H9 (cell line): ENCODE measurements at regions not wholly inside any gene's neighbourhood (a gene's known extent, or its start where the extent isn't known, plus 50 kb on each side); places are given as distances from the start of the nearest gene placed in this dataset.

ENCODE experiments used
- DNase-seq: peaks from one replicate; pipeline ENCODE4 v3.0.0-alpha.2; 2017
- H2AFZ ChIP-seq: one replicate; pipeline ENCODE4 v1.6.1; 2013; ENCODE audit warnings: mild to moderate bottlenecking, low read length, control low read depth, moderate library complexity
- H2AK5ac ChIP-seq: 2 replicates; pipeline ENCODE4 v1.6.1; 2013; ENCODE audit warnings: low read length, control low read depth, mixed read lengths; ENCODE audit not compliant: insufficient read length
- H2BK120ac ChIP-seq: one replicate; pipeline ENCODE4 v1.6.1; 2013; ENCODE audit warnings: low read depth, mild to moderate bottlenecking, low read length, control low read depth, inconsistent platforms; ENCODE audit not compliant: poor library complexity, severe bottlenecking
- H2BK12ac ChIP-seq: 2 replicates; pipeline ENCODE4 v1.6.1; 2013; ENCODE audit warnings: low read length, control low read depth, mixed read lengths, low read depth; ENCODE audit not compliant: insufficient read length
- H2BK15ac ChIP-seq: 2 replicates; pipeline ENCODE4 v1.6.1; 2013; ENCODE audit warnings: low read depth, low read length, control low read depth
- H2BK20ac ChIP-seq: one replicate; pipeline ENCODE4 v1.6.1; 2013; ENCODE audit warnings: low read depth, mild to moderate bottlenecking, low read length, control low read depth, inconsistent platforms; ENCODE audit not compliant: poor library complexity, severe bottlenecking
- H2BK5ac ChIP-seq: 2 replicates; pipeline ENCODE4 v1.6.1; 2013; ENCODE audit warnings: low read length, control low read depth, mixed read lengths; ENCODE audit not compliant: insufficient read length
- H3K14ac ChIP-seq: 2 replicates; pipeline ENCODE4 v1.6.1; 2013; ENCODE audit warnings: low read length, control low read depth; ENCODE audit not compliant: insufficient read depth
- H3K18ac ChIP-seq: 2 replicates; pipeline ENCODE4 v1.6.1; 2013; ENCODE audit warnings: low read depth, mild to moderate bottlenecking, mixed read lengths, low read length, control low read depth; ENCODE audit not compliant: insufficient read length
- H3K23ac ChIP-seq: 2 replicates; pipeline ENCODE4 v1.6.1; 2013; ENCODE audit warnings: low read length, control low read depth, mixed read lengths, low read depth; ENCODE audit not compliant: insufficient read length
- H3K23me2 ChIP-seq: 2 replicates; pipeline ENCODE4 v1.6.1; 2013; ENCODE audit warnings: low read depth, mild to moderate bottlenecking, mixed read lengths, low read length, control low read depth; ENCODE audit not compliant: insufficient read length, poor library complexity, severe bottlenecking
- H3K27ac ChIP-seq: 2 replicates; pipeline ENCODE4 v1.5.1; 2013; ENCODE audit warnings: low read length, control low read depth, mixed read lengths, low read depth; ENCODE audit not compliant: insufficient read length
- H3K27me3 ChIP-seq: 2 replicates; pipeline ENCODE4 v1.6.1; 2013; ENCODE audit warnings: low read length, control low read depth, inconsistent platforms; ENCODE audit not compliant: insufficient read depth
- H3K4ac ChIP-seq: 2 replicates; pipeline ENCODE4 v1.6.1; 2013; ENCODE audit warnings: low read depth, mild to moderate bottlenecking, control low read depth, inconsistent platforms, low read length, moderate library complexity
- H3K4me1 ChIP-seq: 2 replicates; pipeline ENCODE4 v1.6.1; 2013; ENCODE audit warnings: low read length, control low read depth, inconsistent platforms; ENCODE audit not compliant: insufficient read depth
- H3K4me2 ChIP-seq: 2 replicates; pipeline ENCODE4 v1.6.1; 2013; ENCODE audit warnings: low read length, control low read depth, mixed read lengths; ENCODE audit not compliant: insufficient read length, insufficient read depth
- H3K56ac ChIP-seq: 2 replicates; pipeline ENCODE4 v1.6.1; 2013; ENCODE audit warnings: low read depth, mild to moderate bottlenecking, mixed read lengths, low read length, control low read depth; ENCODE audit not compliant: insufficient read length
- H3K79me1 ChIP-seq: 2 replicates; pipeline ENCODE4 v1.6.1; 2013; ENCODE audit warnings: low read depth, mild to moderate bottlenecking, moderate library complexity, low read length, control low read depth, inconsistent platforms; ENCODE audit not compliant: insufficient read depth, poor library complexity, severe bottlenecking
- H3K79me2 ChIP-seq: 2 replicates; pipeline ENCODE4 v1.6.1; 2013; ENCODE audit warnings: low read length, control low read depth, inconsistent platforms; ENCODE audit not compliant: insufficient read depth
- H3K9ac ChIP-seq: 2 replicates; pipeline ENCODE4 v1.6.1; 2013; ENCODE audit warnings: low read length, control low read depth, mixed read lengths; ENCODE audit not compliant: insufficient read length; ENCODE audit errors: extremely low read depth
- H3K9me3 ChIP-seq: one replicate; pipeline ENCODE4 v1.6.1; 2013; ENCODE audit warnings: low read depth, low read length, inconsistent platforms; ENCODE audit not compliant: control insufficient read depth
- H3T11ph ChIP-seq: one replicate; pipeline ENCODE4 v1.6.1; 2013; ENCODE audit warnings: mild to moderate bottlenecking, low read length, control low read depth, inconsistent platforms
- H4K20me1 ChIP-seq: one replicate; pipeline ENCODE4 v1.6.1; 2013; ENCODE audit not compliant: control insufficient read depth, insufficient read length, insufficient read depth
- H4K5ac ChIP-seq: 2 replicates; pipeline ENCODE4 v1.6.1; 2013; ENCODE audit warnings: low read depth, mild to moderate bottlenecking, mixed read lengths, low read length, control low read depth; ENCODE audit not compliant: insufficient read length
- H4K8ac ChIP-seq: replicated peaks from 2 replicates; pipeline ENCODE4 v1.6.1; 2013; ENCODE audit warnings: low read length, control low read depth, mixed read lengths, low read depth; ENCODE audit not compliant: insufficient read length
- H4K91ac ChIP-seq: 2 replicates; pipeline ENCODE4 v1.6.1; 2013; ENCODE audit warnings: low read depth, mild to moderate bottlenecking, moderate library complexity, mixed read lengths, low read length, control low read depth; ENCODE audit not compliant: insufficient read length
- H3K27ac Mint-ChIP-seq, 3 experiments: 2 replicates in 2 of 3; 3 replicates in 1 of 3; pipeline ENCODE4 v1.8.0; 2020 to 2021; ENCODE audit warnings: mixed read lengths in 3 of 3, mild to moderate bottlenecking in 1 of 3, moderate library complexity in 1 of 3
- H3K27me3 Mint-ChIP-seq: 2 replicates; pipeline ENCODE4 v1.8.0; 2021; ENCODE audit warnings: low read depth, mild to moderate bottlenecking, moderate library complexity, mixed read lengths
- H3K36me3 Mint-ChIP-seq, 3 experiments: 2 replicates in 2 of 3; 3 replicates in 1 of 3; pipeline ENCODE4 v1.8.0; 2020 to 2021; ENCODE audit warnings: low read depth in 3 of 3, mixed read lengths in 3 of 3; ENCODE audit not compliant: insufficient read depth in 1 of 3
- H3K4me1 Mint-ChIP-seq, 2 experiments: 2 replicates each; pipeline ENCODE4 v1.8.0; 2020; ENCODE audit warnings: mixed read lengths in 2 of 2
- H3K4me3 Mint-ChIP-seq, 2 experiments: 2 replicates in 1 of 2; 3 replicates in 1 of 2; pipeline ENCODE4 v1.8.0; 2020 to 2021; ENCODE audit warnings: mild to moderate bottlenecking in 2 of 2, mixed read lengths in 2 of 2, moderate library complexity in 1 of 2
- H3K9me3 Mint-ChIP-seq, 2 experiments: 2 replicates in 1 of 2; 3 replicates in 1 of 2; pipeline ENCODE4 v1.8.0; 2020; ENCODE audit warnings: mild to moderate bottlenecking in 2 of 2, mixed read lengths in 2 of 2, moderate library complexity in 1 of 2
- CTCF ChIP-seq: fragments of 200-600 bp; sonication (generic); conservative IDR thresholded peaks from 3 replicates; pipeline ENCODE4 v1.8.0; 2021; ENCODE audit warnings: antibody characterized with exemption, mild to moderate bottlenecking
- WGBS: extraction: QIAGEN DNeasy Blood & Tissue Kit; methylation state at CpG from one replicate; pipeline ENCODE4 v1.1.7; 2013; ENCODE audit warnings: missing lambda C conversion rate, low lambda C conversion rate, mixed read lengths; ENCODE audit not compliant: insufficient read length; ENCODE audit errors: extremely low coverage; 5-methylcytosine and 5-hydroxymethylcytosine counted together

DNA sequence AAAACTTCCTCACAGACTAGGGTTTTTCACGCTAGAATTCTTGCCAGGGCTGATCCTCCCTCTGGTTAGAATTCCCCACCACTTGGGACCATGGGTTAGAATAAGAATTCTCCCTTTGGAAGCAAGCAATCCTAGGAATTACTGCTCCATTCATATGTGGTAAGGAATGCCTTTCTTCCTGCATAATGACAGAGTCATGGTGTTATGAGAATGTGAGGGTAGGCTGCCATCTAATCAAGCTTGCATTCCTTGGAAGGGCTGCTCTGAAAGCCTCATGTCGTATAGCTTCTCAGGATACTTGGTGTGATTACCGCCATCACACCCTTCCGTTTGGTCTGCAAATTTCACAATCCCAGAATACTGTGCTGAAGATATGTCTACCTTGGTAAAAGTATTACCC is 1282.4 kb upstream of the PIK3C3 start:
- no peak overlapping the region for H3K4me2 ChIP-seq
- H4K20me1 ChIP-seq: no peaks in the 10 kb centered on the region
- Mint-ChIP-seq H3K4me3 (no peak overlapping the region), H3K36me3 (no peaks in the 10 kb centered on the region), H3K9me3 (no peaks in the 10 kb centered on the region), H3K4me1 (peaks cover 7 to 10% of the 10 kb centered on the region in 2 experiments), H3K27ac (no peak overlapping the region; a peak in 2 of 7 replicates), H3K27me3 (no peaks in the 10 kb centered on the region)
- H3K18ac ChIP-seq: no peak overlapping the region
- H3K56ac ChIP-seq: no peak overlapping the region
- no peaks in the 10 kb centered on the region for H3K23me2 ChIP-seq
- H2BK15ac ChIP-seq: no peak overlapping the region
- H3K79me1 ChIP-seq: no peaks in the 10 kb centered on the region
- H3K9ac ChIP-seq: no peak overlapping the region
- no peak overlapping the region for H4K5ac ChIP-seq
- H4K91ac ChIP-seq: no peak overlapping the region
- no peak overlapping the region for H2BK5ac ChIP-seq
- no peaks in the 10 kb centered on the region for H3K4me1 ChIP-seq
- no peaks in the 10 kb centered on the region for H3K9me3 ChIP-seq
- H3K27ac ChIP-seq: no peak overlapping the region
- H2AFZ ChIP-seq: no peak overlapping the region
- no peak overlapping the region for H2BK12ac ChIP-seq
- H3K79me2 ChIP-seq: no peaks in the 10 kb centered on the region
- no peak overlapping the region for H3T11ph ChIP-seq
- DNase-seq: no peak
- WGBS: no CpG with 5 or more reads among the region's 4 CpGs
- H2BK120ac ChIP-seq: no peak overlapping the region
- no peak overlapping the region for H3K14ac ChIP-seq
- H2AK5ac ChIP-seq: no peak overlapping the region
- no peak overlapping the region for H3K4ac ChIP-seq
- TF ChIP-seq CTCF: no peak
- no peak overlapping the region for H3K23ac ChIP-seq
- no peak overlapping the region for H2BK20ac ChIP-seq
- no peaks in the 10 kb centered on the region for H3K27me3 ChIP-seq
- no peak overlapping the region for H4K8ac ChIP-seq
